Breast epithelium (tissue), 4 donors: ENCODE measurements at regions not wholly inside any gene's neighbourhood (a gene's known extent, or its start where the extent isn't known, plus 50 kb on each side); places are given as distances from the start of the nearest gene placed in this dataset.
"Not testable (repeated sequence)": the region's sequence is repeated elsewhere in the genome, so short reads cannot be mapped to it uniquely, and the experiment has no call there.

Experiments
- DNase-seq, 2 donors: peaks; one replicate each; pipeline ENCODE4 v3.0.0-alpha.2; 2019; ENCODE audit warnings: low spot score in 2 of 2
- H3K27ac ChIP-seq, 2 donors: fragments of 200-600 bp; sonication (generic) in 1 of 2; one replicate each; pipeline ENCODE4 v1.5.1; 2016 to 2019; ENCODE audit warnings: mild to moderate bottlenecking in 1 of 2
- H3K27me3 ChIP-seq, 2 donors: fragments of 200-600 bp; sonication (generic) in 1 of 2; one replicate each; pipeline versions ENCODE4 v1.5.1 to v1.6.0; 2017 to 2019; ENCODE audit warnings: control low read depth in 1 of 2, mild to moderate bottlenecking in 1 of 2
- H3K36me3 ChIP-seq: fragments of 200-600 bp; one replicate; pipeline ENCODE4 v1.5.1; 2019
- H3K4me1 ChIP-seq, 2 donors: fragments of 200-600 bp; sonication (generic); one replicate each; pipeline ENCODE4 v1.5.1; 2016 to 2019; ENCODE audit warnings: control low read depth in 1 of 2
- H3K4me3 ChIP-seq, 3 donors: fragments of 200-600 bp; sonication (generic); 1 replicate in 2 of 3; 2 replicates in 1 of 3; pipeline ENCODE4 v1.5.1; 2016 to 2019; ENCODE audit warnings: mild to moderate bottlenecking in 3 of 3, moderate library complexity in 2 of 3
- H3K9me3 ChIP-seq, 2 donors: fragments of 200-600 bp; sonication (generic) in 1 of 2; one replicate each; pipeline ENCODE4 v1.5.1; 2016 to 2019; ENCODE audit warnings: control low read depth in 1 of 2
- POLR2A ChIP-seq: fragments of 450-650 bp; IDR thresholded peaks from one replicate; pipeline ENCODE4 v1.6.1; 2016; ENCODE audit warnings: antibody characterized with exemption, mild to moderate bottlenecking, moderate library complexity
- POLR2AphosphoS5 ChIP-seq, 3 donors: sonication (generic); formaldehyde crosslinking; IDR thresholded peaks; one replicate each; pipeline ENCODE4 v1.6.1; 2017; ENCODE audit warnings: antibody characterized with exemption in 3 of 3
- intact Hi-C: fragments of 100-400 bp; cut with DNase I; formaldehyde crosslinking; loops from one replicate; pipeline ENCODE4 v1.15.1; 2023; ENCODE audit warnings: low total_unique reads
- TF ChIP-seq, protein P1 (sequence below), 3 donors: fragments of 450-650 bp; IDR thresholded peaks; one replicate each; pipeline ENCODE4 v1.5.1; 2016 to 2017; ENCODE audit warnings: antibody characterized with exemption in 3 of 3, mild to moderate bottlenecking in 3 of 3, moderate library complexity in 3 of 3

DNA sequence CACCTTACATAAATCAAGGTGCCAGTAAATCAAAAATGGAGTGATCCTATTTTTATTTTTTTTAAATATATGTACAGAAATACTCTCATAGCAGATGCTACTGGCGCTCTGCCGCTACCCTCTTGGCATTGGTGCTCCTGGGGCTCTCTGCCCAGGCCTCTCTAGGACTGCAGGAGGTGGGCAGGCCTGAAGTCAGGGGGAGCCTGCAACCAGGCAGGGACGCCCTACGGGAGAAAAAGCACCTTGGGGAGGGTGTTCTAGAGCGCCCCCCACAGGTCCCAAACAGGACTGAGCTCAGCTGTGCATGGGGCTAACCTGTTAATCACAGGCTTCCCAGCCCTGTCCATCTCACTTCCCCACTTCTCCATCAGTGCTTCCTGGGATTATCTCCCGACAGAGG is 192.5 kb downstream of the SHQ1 start:
- H3K9me3 ChIP-seq, result no peaks in the 10 kb centered on the region
- H3K36me3 ChIP-seq, result no peaks in the 10 kb centered on the region
- H3K27ac ChIP-seq, result no peak overlapping the region
- peak overlapping the region in 2 of 3 donors; percentile 36 to 58 for H3K4me3 ChIP-seq
- DNase-seq, result no peak
- no peaks in the 10 kb centered on the region for H3K27me3 ChIP-seq
- peaks cover 3 to 4% of the 10 kb centered on the region in 2 donors for H3K4me1 ChIP-seq
- TF ChIP-seq POLR2AphosphoS5 (IDR thresholded peaks at IDR 0.05) (no peak), POLR2A (no peak)
- TF ChIP-seq, protein P1, sequence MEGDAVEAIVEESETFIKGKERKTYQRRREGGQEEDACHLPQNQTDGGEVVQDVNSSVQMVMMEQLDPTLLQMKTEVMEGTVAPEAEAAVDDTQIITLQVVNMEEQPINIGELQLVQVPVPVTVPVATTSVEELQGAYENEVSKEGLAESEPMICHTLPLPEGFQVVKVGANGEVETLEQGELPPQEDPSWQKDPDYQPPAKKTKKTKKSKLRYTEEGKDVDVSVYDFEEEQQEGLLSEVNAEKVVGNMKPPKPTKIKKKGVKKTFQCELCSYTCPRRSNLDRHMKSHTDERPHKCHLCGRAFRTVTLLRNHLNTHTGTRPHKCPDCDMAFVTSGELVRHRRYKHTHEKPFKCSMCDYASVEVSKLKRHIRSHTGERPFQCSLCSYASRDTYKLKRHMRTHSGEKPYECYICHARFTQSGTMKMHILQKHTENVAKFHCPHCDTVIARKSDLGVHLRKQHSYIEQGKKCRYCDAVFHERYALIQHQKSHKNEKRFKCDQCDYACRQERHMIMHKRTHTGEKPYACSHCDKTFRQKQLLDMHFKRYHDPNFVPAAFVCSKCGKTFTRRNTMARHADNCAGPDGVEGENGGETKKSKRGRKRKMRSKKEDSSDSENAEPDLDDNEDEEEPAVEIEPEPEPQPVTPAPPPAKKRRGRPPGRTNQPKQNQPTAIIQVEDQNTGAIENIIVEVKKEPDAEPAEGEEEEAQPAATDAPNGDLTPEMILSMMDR (IDR thresholded peaks at IDR 0.05), result no peak
- intact Hi-C loops, result no loop called here

DNA sequence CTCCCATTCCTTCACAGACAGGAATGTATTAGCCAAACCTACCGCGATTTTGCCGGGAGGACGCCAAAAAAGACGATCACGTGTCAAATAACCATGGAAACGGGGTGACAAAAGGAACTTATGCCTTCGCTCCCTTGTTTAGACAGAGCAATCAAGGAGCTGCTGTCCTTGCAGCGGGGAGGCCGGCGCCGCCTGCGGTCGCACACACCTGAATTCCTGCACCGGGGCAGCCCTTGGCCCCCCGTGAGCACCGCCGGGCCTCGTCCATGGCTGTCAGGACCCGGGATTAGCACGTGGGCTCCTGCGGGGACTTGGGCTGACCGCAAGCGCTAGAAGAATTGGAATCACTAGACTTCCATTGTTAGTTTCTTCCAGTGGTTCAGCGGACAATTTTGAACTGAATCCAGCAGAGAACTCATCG is 193.1 kb downstream of the SHQ1 start:
- H3K27ac ChIP-seq, result no peak overlapping the region
- H3K36me3 ChIP-seq, result no peaks in the 10 kb centered on the region
- intact Hi-C loops, result no loop called here
- H3K9me3 ChIP-seq, result no peaks in the 10 kb centered on the region
- no peaks in the 10 kb centered on the region for H3K27me3 ChIP-seq
- no peak for TF ChIP-seq POLR2A
- TF ChIP-seq, protein P1 (IDR thresholded peaks at IDR 0.05), result no peak
- TF ChIP-seq POLR2AphosphoS5 (IDR thresholded peaks at IDR 0.05), result no peak
- peaks cover 3 to 4% of the 10 kb centered on the region in 2 donors for H3K4me1 ChIP-seq
- H3K4me3 ChIP-seq, result peak overlapping the region in 2 of 3 donors; percentile 36 to 58
- DNase-seq, result peak in 1 of 2 donors; percentile 41

DNA sequence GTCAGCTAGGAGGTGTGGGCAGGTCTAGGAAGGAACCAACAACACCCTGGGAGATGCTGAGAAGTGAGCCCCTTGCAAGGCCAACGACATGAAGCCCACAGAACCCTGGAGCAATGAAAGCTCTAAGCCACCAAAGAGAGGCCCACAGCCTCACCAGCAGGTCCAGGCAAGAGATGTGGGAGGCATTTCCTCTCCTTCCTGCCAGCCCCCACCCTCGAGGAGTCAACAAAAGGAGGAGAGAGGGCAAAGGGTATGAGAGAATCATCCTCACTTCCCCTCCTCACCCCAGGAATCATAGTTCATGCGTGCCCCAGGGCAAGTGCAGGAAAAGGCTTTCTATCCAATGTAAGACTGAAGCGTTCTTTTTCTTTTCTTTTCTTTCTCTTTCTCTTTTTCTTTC is 195.8 kb downstream of the SHQ1 start:
- Histone ChIP-seq H3K9me3 (no peaks in the 10 kb centered on the region), H3K27ac (no peak overlapping the region), H3K27me3 (no peaks in the 10 kb centered on the region), H3K4me1 (peaks cover 3 to 4% of the 10 kb centered on the region in 2 donors), H3K36me3 (no peaks in the 10 kb centered on the region), H3K4me3 (no peak overlapping the region)
- intact Hi-C loops, result no loop called here
- DNase-seq, result no peak
- TF ChIP-seq, protein P1 (IDR thresholded peaks at IDR 0.05), result no peak

DNA sequence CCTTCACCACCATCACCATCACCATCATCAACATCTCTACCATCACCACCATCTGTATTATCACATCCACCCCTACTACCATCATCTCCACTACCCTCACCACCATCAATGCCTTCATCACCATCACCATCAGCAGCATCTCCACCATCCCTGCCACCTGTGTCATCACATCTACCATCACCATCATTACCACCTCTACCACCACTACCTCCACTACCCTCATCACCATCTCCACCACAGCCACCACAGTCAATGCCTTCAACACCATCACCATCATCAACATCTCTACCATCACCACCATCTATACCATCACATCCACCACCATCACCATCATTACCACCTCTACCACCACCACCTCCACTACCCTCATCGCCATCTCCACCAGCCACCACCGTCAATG is 196.7 kb downstream of the SHQ1 start:
- Histone ChIP-seq H3K27ac (no peak overlapping the region), H3K4me1 (peaks cover 3 to 4% of the 10 kb centered on the region in 2 donors), H3K9me3 (no peaks in the 10 kb centered on the region), H3K4me3 (no peak overlapping the region), H3K36me3 (no peaks in the 10 kb centered on the region), H3K27me3 (no peaks in the 10 kb centered on the region)
- intact Hi-C loops, result no loop called here
- TF ChIP-seq POLR2AphosphoS5 (IDR thresholded peaks at IDR 0.05) (no peak), POLR2A (no peak)
- TF ChIP-seq, protein P1 (IDR thresholded peaks at IDR 0.05), result no peak
- DNase-seq, result no peak

DNA sequence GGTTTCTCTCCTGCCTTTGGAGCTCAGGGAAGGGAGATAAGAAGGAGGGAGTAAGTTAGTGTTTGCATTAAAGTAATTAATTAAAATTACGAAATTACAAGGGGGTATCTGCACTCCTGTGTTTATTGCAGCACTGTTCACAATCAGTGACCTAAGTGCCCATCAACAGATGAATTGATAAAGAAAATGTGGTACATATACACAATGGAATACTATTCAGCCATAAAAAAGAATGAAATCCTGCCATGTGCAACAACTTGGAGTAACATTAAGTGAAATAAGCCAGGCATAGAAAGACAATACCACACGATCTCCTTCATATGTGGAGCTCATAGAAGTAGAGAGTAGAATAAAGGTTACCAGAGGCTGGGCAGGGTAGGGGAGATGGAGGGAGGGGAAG is 202.0 kb downstream of the SHQ1 start:
- H3K27me3 ChIP-seq, result no peaks in the 10 kb centered on the region
- no peaks in the 10 kb centered on the region for H3K36me3 ChIP-seq
- no peak overlapping the region for H3K4me3 ChIP-seq
- no peaks in the 10 kb centered on the region for H3K4me1 ChIP-seq
- TF ChIP-seq POLR2A (no peak), POLR2AphosphoS5 (IDR thresholded peaks at IDR 0.05) (no peak)
- TF ChIP-seq, protein P1 (IDR thresholded peaks at IDR 0.05), result no peak
- intact Hi-C loops, result no loop called here
- no peak for DNase-seq
- H3K9me3 ChIP-seq, result no peaks in the 10 kb centered on the region
- H3K27ac ChIP-seq, result no peak overlapping the region

DNA sequence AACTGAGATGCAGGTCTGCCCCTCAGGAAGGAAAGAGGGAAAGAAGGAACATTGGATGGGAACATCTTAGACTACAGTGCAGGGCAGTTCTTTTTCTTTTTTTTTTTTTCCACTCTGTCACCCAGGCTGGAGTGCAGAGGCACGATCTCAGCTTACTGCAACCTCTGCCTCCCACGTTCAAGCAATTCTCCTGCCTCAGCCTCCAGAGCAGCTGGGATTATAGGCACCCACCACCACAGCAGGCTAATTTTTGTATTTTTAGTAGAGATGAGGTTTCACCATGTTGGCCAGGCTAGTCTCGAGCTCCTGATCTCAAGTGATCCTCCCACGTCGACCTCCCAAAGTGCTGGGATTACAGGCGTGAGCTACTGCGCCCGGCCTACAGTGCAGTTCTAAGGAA is 204.6 kb downstream of the SHQ1 start:
- H3K9me3 ChIP-seq, H3K4me1 ChIP-seq, H3K27me3 ChIP-seq, H3K4me3 ChIP-seq, H3K36me3 ChIP-seq, DNase-seq, H3K27ac ChIP-seq, intact Hi-C loops: not testable (repeated sequence)
